DOHH2 (cell line): ENCODE measurements at regions not wholly inside any gene's neighbourhood (a gene's known extent, or its start where the extent isn't known, plus 50 kb on each side); places are given as distances from the start of the nearest gene placed in this dataset.

Experiments
- H3F3A ChIP-seq: fragments of 200-600 bp; sonication (generic), shearing (Covaris generic); 2 replicates; pipeline ENCODE4 v1.6.0; 2016; ENCODE audit warnings: antibody characterized with exemption, mild to moderate bottlenecking; ENCODE audit not compliant: control insufficient read depth, insufficient read depth
- H3K27ac ChIP-seq: fragments of 200-600 bp; sonication (generic); 2 replicates; pipeline ENCODE4 v1.5.1; 2014; ENCODE audit warnings: low read depth, mild to moderate bottlenecking, low read length, moderate library complexity
- H3K27me3 ChIP-seq: fragments of 200-600 bp; sonication (generic); 2 replicates; pipeline ENCODE4 v1.6.1; 2014; ENCODE audit warnings: mild to moderate bottlenecking, low read length, mixed read lengths; ENCODE audit not compliant: control insufficient read depth
- H3K36me3 ChIP-seq: fragments of 200-600 bp; sonication (generic); 2 replicates; pipeline ENCODE4 v1.6.1; 2014; ENCODE audit warnings: mild to moderate bottlenecking, low read length, moderate library complexity, mixed read lengths; ENCODE audit not compliant: control insufficient read depth
- H3K4me1 ChIP-seq: fragments of 200-600 bp; sonication (generic); 2 replicates; pipeline ENCODE4 v1.6.1; 2014; ENCODE audit warnings: mild to moderate bottlenecking, low read length, mixed read lengths; ENCODE audit not compliant: control insufficient read depth
- H3K4me2 ChIP-seq: fragments of 200-600 bp; sonication (generic); 2 replicates; pipeline ENCODE4 v1.6.0; 2014; ENCODE audit warnings: mild to moderate bottlenecking, low read length, moderate library complexity
- H3K4me3 ChIP-seq: fragments of 200-600 bp; sonication (generic); 2 replicates; pipeline ENCODE4 v1.5.1; 2014; ENCODE audit warnings: mild to moderate bottlenecking, low read length, mixed read lengths
- H3K79me2 ChIP-seq: fragments of 200-600 bp; sonication (generic); 2 replicates; pipeline ENCODE4 v1.6.1; 2014; ENCODE audit warnings: mild to moderate bottlenecking, low read length, mixed read lengths; ENCODE audit not compliant: control insufficient read depth
- H3K9me2 ChIP-seq: fragments of 200-600 bp; sonication (generic); replicated peaks from 2 replicates; pipeline ENCODE4 v1.6.1; 2014; ENCODE audit warnings: mild to moderate bottlenecking, low read length, mixed read lengths; ENCODE audit not compliant: control insufficient read depth
- H3K9me3 ChIP-seq: fragments of 200-600 bp; sonication (generic); 2 replicates; pipeline ENCODE4 v1.6.1; 2014; ENCODE audit warnings: antibody characterized with exemption, low read length, mixed read lengths; ENCODE audit not compliant: control insufficient read depth, insufficient read depth
- H4K20me1 ChIP-seq: fragments of 200-600 bp; sonication (generic); 2 replicates; pipeline ENCODE4 v1.6.0; 2014; ENCODE audit warnings: low read depth, mild to moderate bottlenecking, antibody characterized with exemption, low read length, moderate library complexity; ENCODE audit not compliant: control insufficient read depth, insufficient read depth
- CTCF ChIP-seq: fragments of 200-600 bp; sonication (generic); IDR thresholded peaks from one replicate; pipeline ENCODE4 v1.5.1; 2014; ENCODE audit warnings: antibody characterized with exemption, mild to moderate bottlenecking, low read depth, low read length; ENCODE audit not compliant: poor library complexity, severe bottlenecking
- EZH2phosphoT487 ChIP-seq: fragments of 200-600 bp; sonication (generic); IDR thresholded peaks from 2 replicates; pipeline ENCODE4 v1.6.1; 2017; ENCODE audit warnings: borderline replicate concordance, mild to moderate bottlenecking, antibody characterized with exemption, low read length, moderate library complexity, mixed read lengths

GRCh38 chr7:46071076-46071475 lies 150.0 kb upstream of the IGFBP3 start:
- Histone ChIP-seq H3F3A (no peaks in the 10 kb centered on the region), H3K9me3 (no peaks in the 10 kb centered on the region), H4K20me1 (no peaks in the 10 kb centered on the region), H3K4me2 (no peak overlapping the region), H3K79me2 (no peaks in the 10 kb centered on the region), H3K36me3 (no peaks in the 10 kb centered on the region), H3K4me1 (no peaks in the 10 kb centered on the region), H3K4me3 (no peak overlapping the region), H3K27ac (no peak overlapping the region), H3K27me3 (no peaks in the 10 kb centered on the region), H3K9me2 (no peaks in the 10 kb centered on the region)
- TF ChIP-seq CTCF (no peak), EZH2phosphoT487 (no peak)

DNA sequence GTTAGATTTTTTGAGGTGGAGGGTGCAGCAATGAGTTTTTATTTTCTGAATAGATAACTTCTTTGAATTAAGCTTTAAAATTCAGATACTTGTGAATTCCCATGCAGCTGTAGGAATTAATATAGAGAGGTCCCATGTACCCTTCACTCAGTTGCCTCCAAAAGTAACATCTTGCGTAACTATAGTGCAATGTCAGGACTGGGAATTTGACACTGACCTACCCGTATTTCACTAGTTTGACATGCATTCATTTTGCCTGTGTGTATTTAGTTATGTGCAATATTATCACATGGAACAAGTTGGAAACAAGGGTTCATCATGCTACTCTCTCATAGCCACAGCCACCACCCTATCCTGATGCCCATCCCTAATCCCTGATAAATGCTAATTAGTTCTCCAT lies 147.1 kb upstream of the IGFBP3 start:
- Histone ChIP-seq H3K4me3 (no peak overlapping the region), H3K9me2 (no peaks in the 10 kb centered on the region), H4K20me1 (no peaks in the 10 kb centered on the region), H3K27me3 (no peaks in the 10 kb centered on the region), H3K4me1 (no peaks in the 10 kb centered on the region), H3K4me2 (no peak overlapping the region), H3K27ac (no peak overlapping the region), H3K36me3 (no peaks in the 10 kb centered on the region), H3K79me2 (no peaks in the 10 kb centered on the region), H3K9me3 (no peaks in the 10 kb centered on the region), H3F3A (no peaks in the 10 kb centered on the region)
- TF ChIP-seq EZH2phosphoT487: no peak
- TF ChIP-seq CTCF: no peak

GRCh38 chr7:46059308-46060020 lies 138.4 kb upstream of the IGFBP3 start:
- H3K79me2 ChIP-seq: no peaks in the 10 kb centered on the region
- no peaks in the 10 kb centered on the region for H3K9me2 ChIP-seq
- H3K4me1 ChIP-seq: no peaks in the 10 kb centered on the region
- no peak overlapping the region for H3K27ac ChIP-seq
- H4K20me1 ChIP-seq: no peaks in the 10 kb centered on the region
- no peak overlapping the region for H3K4me3 ChIP-seq
- H3K9me3 ChIP-seq: no peaks in the 10 kb centered on the region
- no peaks in the 10 kb centered on the region for H3K27me3 ChIP-seq
- H3K36me3 ChIP-seq: no peaks in the 10 kb centered on the region
- TF ChIP-seq EZH2phosphoT487 (no peak), CTCF (no peak)
- no peak overlapping the region for H3K4me2 ChIP-seq
- no peaks in the 10 kb centered on the region for H3F3A ChIP-seq
